ENCODE measurements at regions not wholly inside any gene's neighbourhood (a gene's known extent, or its start where the extent isn't known, plus 50 kb on each side); places are given as distances from the start of the nearest gene placed in this dataset.

- TF ChIP-seq CTCF (IDR thresholded peaks at IDR 0.05) = no peak
- TF ChIP-seq JUND (IDR thresholded peaks at IDR 0.05) = no peak
- no peak for TF ChIP-seq EP300 (IDR thresholded peaks at IDR 0.05; ENCODE audit: borderline replicate concordance in 1 of 2, low read depth in 1 of 2, low read length in 1 of 2)
- TF ChIP-seq, protein P1, sequence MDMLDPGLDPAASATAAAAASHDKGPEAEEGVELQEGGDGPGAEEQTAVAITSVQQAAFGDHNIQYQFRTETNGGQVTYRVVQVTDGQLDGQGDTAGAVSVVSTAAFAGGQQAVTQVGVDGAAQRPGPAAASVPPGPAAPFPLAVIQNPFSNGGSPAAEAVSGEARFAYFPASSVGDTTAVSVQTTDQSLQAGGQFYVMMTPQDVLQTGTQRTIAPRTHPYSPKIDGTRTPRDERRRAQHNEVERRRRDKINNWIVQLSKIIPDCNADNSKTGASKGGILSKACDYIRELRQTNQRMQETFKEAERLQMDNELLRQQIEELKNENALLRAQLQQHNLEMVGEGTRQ (IDR thresholded peaks at IDR 0.05; ENCODE audit: borderline replicate concordance, low read depth, low read length) = no peak
- TF ChIP-seq GABPA (IDR thresholded peaks at IDR 0.05; ENCODE audit: low read depth) = no peak
- TF ChIP-seq REST (IDR thresholded peaks at IDR 0.05; ENCODE audit: low read depth, low read length) = no peak
- TF ChIP-seq MAX (IDR thresholded peaks at IDR 0.05; ENCODE audit: low read depth) = no peak
- no peak for TF ChIP-seq YY1 (IDR thresholded peaks at IDR 0.05; ENCODE audit: low read depth)
- no peak for TF ChIP-seq RCOR1 (IDR thresholded peaks at IDR 0.05; ENCODE audit: low read length)
- no peak for TF ChIP-seq TCF12 (IDR thresholded peaks at IDR 0.05)
- no peak for TF ChIP-seq POLR2AphosphoS5 (IDR thresholded peaks at IDR 0.05; ENCODE audit: low read depth, low read length)
- no peak for TF ChIP-seq FOXM1 (IDR thresholded peaks at IDR 0.05; ENCODE audit: low read depth)
- TF ChIP-seq SMC3 (IDR thresholded peaks at IDR 0.05; ENCODE audit: low read depth, low read length) = no peak
Observed at GRCh38 chr4:68748181-68748991, 67.4 kb upstream of the UGT2B10 start.
